GM23338 (cell line): ENCODE measurements at regions not wholly inside any gene's neighbourhood (a gene's known extent, or its start where the extent isn't known, plus 50 kb on each side); places are given as distances from the start of the nearest gene placed in this dataset.

Source experiments
- CREB1 ChIP-seq: fragments of 250-450 bp; sonication (Bioruptor Pico); IDR thresholded peaks from 2 replicates; pipeline ENCODE4 v1.5.0; 2020; ENCODE audit warnings: low read depth, mild to moderate bottlenecking, moderate library complexity
- CTCF ChIP-seq, 2 experiments: fragments of 200-600 bp in 1 of 2; sonication (generic) in 1 of 2; conservative IDR thresholded peaks; 2 replicates each; pipeline versions ENCODE4 v1.5.1 to v1.6.1; 2016 to 2017; ENCODE audit warnings: antibody characterized with exemption in 2 of 2, low read depth in 2 of 2, mild to moderate bottlenecking in 2 of 2, moderate library complexity in 1 of 2
- EZH2 ChIP-seq: fragments of 200-600 bp; sonication (generic); IDR thresholded peaks from one replicate; pipeline ENCODE4 v1.8.0; 2017; ENCODE audit warnings: antibody characterized with exemption, mild to moderate bottlenecking, low read depth; ENCODE audit not compliant: unreplicated experiment
- EZH2phosphoT487 ChIP-seq: fragments of 200-600 bp; sonication (generic); IDR thresholded peaks from one replicate; pipeline ENCODE4 v1.8.1; 2018; ENCODE audit warnings: antibody characterized with exemption; ENCODE audit not compliant: unreplicated experiment
- JUNB ChIP-seq: IDR thresholded peaks from one replicate; pipeline ENCODE4 v1.6.1; 2016; ENCODE audit warnings: antibody characterized with exemption; ENCODE audit not compliant: unreplicated experiment
- POLR2AphosphoS5 ChIP-seq: IDR thresholded peaks from 2 replicates; pipeline ENCODE4 v1.6.1; 2016; ENCODE audit warnings: antibody characterized with exemption, low read depth
- REST ChIP-seq: IDR thresholded peaks from one replicate; pipeline ENCODE4 v1.6.1; 2018; ENCODE audit warnings: antibody characterized with exemption; ENCODE audit not compliant: unreplicated experiment
- STAT1 ChIP-seq: IDR thresholded peaks from one replicate; pipeline ENCODE4 v1.6.1; 2016; ENCODE audit warnings: antibody characterized with exemption; ENCODE audit not compliant: unreplicated experiment
- ZNF331 ChIP-seq: fragments of 250-450 bp; sonication (Bioruptor Pico); IDR thresholded peaks from 2 replicates; pipeline ENCODE4 v1.5.0; 2020; ENCODE audit warnings: low read depth, mild to moderate bottlenecking, moderate library complexity

- TF ChIP-seq ZNF331 (CRISPR knock-in tag) (no peak), STAT1 (no peak), CTCF (conservative IDR thresholded peaks at IDR 0.05; ENCODE audit: low read depth in 2 of 2) (no peak), EZH2 (no peak), EZH2phosphoT487 (no peak), POLR2AphosphoS5 (no peak), CREB1 (CRISPR knock-in tag) (no peak), JUNB (no peak), REST (no peak)
Measured at GRCh38 chr17:15039366-15039765, 225.8 kb downstream of the PMP22 start.
